Natural killer cell (primary cell): ENCODE measurements at regions not wholly inside any gene's neighbourhood (a gene's known extent, or its start where the extent isn't known, plus 50 kb on each side); places are given as distances from the start of the nearest gene placed in this dataset.

ENCODE experiments used
- ATAC-seq, 3 donors: fragments of 150-1000 bp in 2 of 3; fragments of 200-7000 bp in 1 of 3; cut with Tn5 transposase; 1 replicate in 1 of 3; 2 replicates in 2 of 3; pipeline ENCODE4 v1.10.0; 2021; ENCODE audit warnings: mild to moderate bottlenecking in 2 of 3, moderate library complexity in 2 of 3
- DNase-seq, 2 donors: peaks; one replicate each; pipeline versions ENCODE4 v3.0.0 to v3.0.0-alpha.2; 2013 to 2021; ENCODE audit warnings: mixed read lengths in 1 of 2
- H3K27ac ChIP-seq: one replicate; pipeline ENCODE4 v1.5.1; 2013; ENCODE audit warnings: mild to moderate bottlenecking, low read length
- H3K27me3 ChIP-seq: one replicate; pipeline ENCODE4 v1.6.1; 2013; ENCODE audit warnings: low read length; ENCODE audit not compliant: control insufficient read depth, insufficient read depth
- H3K36me3 ChIP-seq: one replicate; pipeline ENCODE4 v1.6.1; 2013; ENCODE audit warnings: low read length; ENCODE audit not compliant: control insufficient read depth, insufficient read depth
- H3K4me1 ChIP-seq: one replicate; pipeline ENCODE4 v1.6.1; 2013; ENCODE audit warnings: low read length; ENCODE audit not compliant: control insufficient read depth, insufficient read depth
- H3K4me3 ChIP-seq: one replicate; pipeline ENCODE4 v1.5.1; 2013; ENCODE audit warnings: low read length
- H3K9me3 ChIP-seq: one replicate; pipeline ENCODE4 v1.6.1; 2013; ENCODE audit warnings: low read length; ENCODE audit not compliant: control insufficient read depth, insufficient read depth
- H3K27ac Mint-ChIP-seq, 2 donors: one replicate each; pipeline ENCODE4 v1.8.0; 2022; ENCODE audit warnings: mild to moderate bottlenecking in 2 of 2, mixed read lengths in 2 of 2, moderate library complexity in 1 of 2
- H3K27me3 Mint-ChIP-seq, 2 donors: one replicate each; pipeline ENCODE4 v1.8.0; 2022; ENCODE audit warnings: low read depth in 2 of 2, mixed read lengths in 2 of 2
- H3K36me3 Mint-ChIP-seq: one replicate; pipeline ENCODE4 v1.8.0; 2022; ENCODE audit warnings: mixed read lengths
- H3K4me1 Mint-ChIP-seq, 2 donors: one replicate each; pipeline ENCODE4 v1.8.0; 2022; ENCODE audit warnings: mixed read lengths in 2 of 2
- H3K4me3 Mint-ChIP-seq: one replicate; pipeline ENCODE4 v1.8.0; 2022; ENCODE audit warnings: mild to moderate bottlenecking, moderate library complexity, mixed read lengths
- H3K9me3 Mint-ChIP-seq, 2 donors: one replicate each; pipeline ENCODE4 v1.8.0; 2022; ENCODE audit warnings: mixed read lengths in 2 of 2
- CTCF ChIP-seq: fragments of 200-600 bp; IDR thresholded peaks from one replicate; pipeline ENCODE4 v1.8.0; 2022; ENCODE audit warnings: antibody characterized with exemption
- WGBS: methylation state at CpG from one replicate; pipeline ENCODE4 v1.1.7; 2013; ENCODE audit warnings: missing lambda C conversion rate; ENCODE audit not compliant: insufficient coverage; 5-methylcytosine and 5-hydroxymethylcytosine counted together
- intact Hi-C: fragments of 100-400 bp; cut with micrococcal nuclease; formaldehyde crosslinking; loops from one replicate; pipeline ENCODE4 v1.14.2; 2022

GRCh38 chr3:144060881-144061280 lies 89.3 kb downstream of the DIPK2A start:
- Histone ChIP-seq H3K36me3 (no peaks in the 10 kb centered on the region), H3K27me3 (no peaks in the 10 kb centered on the region), H3K4me3 (no peak overlapping the region), H3K27ac (no peak overlapping the region), H3K4me1 (no peaks in the 10 kb centered on the region), H3K9me3 (no peaks in the 10 kb centered on the region)
- H3K4me1 Mint-ChIP-seq: no peaks in the 10 kb centered on the region
- H3K27ac Mint-ChIP-seq: no peak overlapping the region
- TF ChIP-seq CTCF: no peak
- H3K36me3 Mint-ChIP-seq: no peaks in the 10 kb centered on the region
- no peaks in the 10 kb centered on the region for H3K27me3 Mint-ChIP-seq
- H3K9me3 Mint-ChIP-seq: no peaks in the 10 kb centered on the region
- DNase-seq (no peak), ATAC-seq (no peak)
- WGBS: 92% methylated on average over 9 of the region's 11 CpGs
- no peak overlapping the region for H3K4me3 Mint-ChIP-seq
- intact Hi-C loops: no loop called here

GRCh38 chr3:144063306-144063705 lies 91.7 kb downstream of the DIPK2A start:
- 90% methylated on average over 2 of the region's 2 CpGs for WGBS
- Histone ChIP-seq H3K9me3 (no peaks in the 10 kb centered on the region), H3K36me3 (no peaks in the 10 kb centered on the region), H3K27ac (no peak overlapping the region), H3K4me1 (no peaks in the 10 kb centered on the region), H3K27me3 (no peaks in the 10 kb centered on the region), H3K4me3 (no peak overlapping the region)
- no peak overlapping the region for H3K27ac Mint-ChIP-seq
- DNase-seq: no peak
- ATAC-seq: no peak
- no peaks in the 10 kb centered on the region for H3K4me1 Mint-ChIP-seq
- H3K4me3 Mint-ChIP-seq: no peak overlapping the region
- H3K9me3 Mint-ChIP-seq: no peaks in the 10 kb centered on the region
- intact Hi-C loops: no loop called here
- no peaks in the 10 kb centered on the region for H3K36me3 Mint-ChIP-seq
- no peak for TF ChIP-seq CTCF
- H3K27me3 Mint-ChIP-seq: no peaks in the 10 kb centered on the region

GRCh38 chr3:144067059-144067458 lies 95.4 kb downstream of the DIPK2A start:
- H3K9me3 ChIP-seq: peaks cover 12% of the 10 kb centered on the region
- no peaks in the 10 kb centered on the region for H3K4me1 Mint-ChIP-seq
- H3K27me3 Mint-ChIP-seq: no peaks in the 10 kb centered on the region
- ATAC-seq (no peak), DNase-seq (no peak)
- H3K27me3 ChIP-seq: no peaks in the 10 kb centered on the region
- TF ChIP-seq CTCF: no peak
- no peak overlapping the region for H3K27ac Mint-ChIP-seq
- WGBS: 92% methylated on average over 2 of the region's 3 CpGs
- H3K4me1 ChIP-seq: no peaks in the 10 kb centered on the region
- peaks cover 12% of the 10 kb centered on the region for H3K36me3 Mint-ChIP-seq
- intact Hi-C loops: no loop called here
- no peak overlapping the region for H3K4me3 ChIP-seq
- no peaks in the 10 kb centered on the region for H3K36me3 ChIP-seq
- peaks cover 5 to 8% of the 10 kb centered on the region in 2 donors for H3K9me3 Mint-ChIP-seq
- H3K27ac ChIP-seq: no peak overlapping the region
- H3K4me3 Mint-ChIP-seq: no peak overlapping the region

- H3K27me3 ChIP-seq: no peaks in the 10 kb centered on the region
- no peaks in the 10 kb centered on the region for H3K4me1 ChIP-seq
- Mint-ChIP-seq H3K27ac (no peak overlapping the region), H3K4me1 (no peaks in the 10 kb centered on the region), H3K27me3 (peaks cover 0 to 6% of the 10 kb centered on the region in 2 donors), H3K4me3 (no peak overlapping the region), H3K9me3 (peaks cover 7 to 10% of the 10 kb centered on the region in 2 donors), H3K36me3 (peaks cover 12% of the 10 kb centered on the region)
- intact Hi-C loops: no loop called here
- H3K4me3 ChIP-seq: no peak overlapping the region
- no peaks in the 10 kb centered on the region for H3K36me3 ChIP-seq
- WGBS: 83% methylated on average over 1 of the region's 1 CpG
- TF ChIP-seq CTCF: no peak
- peaks cover 12% of the 10 kb centered on the region for H3K9me3 ChIP-seq
- DNase-seq: no peak
- ATAC-seq: no peak
- no peak overlapping the region for H3K27ac ChIP-seq
Observed at GRCh38 chr3:144073698-144074097, 102.1 kb downstream of the DIPK2A start.
